H1 (cell line): ENCODE measurements at regions not wholly inside any gene's neighbourhood (a gene's known extent, or its start where the extent isn't known, plus 50 kb on each side); places are given as distances from the start of the nearest gene placed in this dataset.

Experiments
- CTCF ChIA-PET: fragments of 300-600 bp; sonication (Branson Sonifier 250); formaldehyde crosslinking; loops from one replicate; lab custom pipeline; 2021; ENCODE audit not compliant: partially characterized antibody; lab: Charles Lee
- POLR2A ChIA-PET: fragments of 300-600 bp; sonication (Branson Sonifier 250); formaldehyde crosslinking; loops from one replicate; lab custom pipeline; 2021; ENCODE audit warnings: inconsistent platforms; ENCODE audit not compliant: partially characterized antibody; lab: Charles Lee
- DNase-seq, 2 experiments: peaks; one replicate each; pipeline versions ENCODE4 v3.0.0 to v3.0.0-alpha.2; 2010 to 2022; ENCODE audit warnings: low spot score in 2 of 2, low read depth in 1 of 2, mixed read lengths in 1 of 2
- FAIRE-seq: peaks from 2 replicates; lab custom pipeline; 2011; peaks lifted over from hg19 to GRCh38; lab: Jason Lieb, UNC
- H2AFZ ChIP-seq: 2 replicates; pipeline ENCODE4 v1.8.1; 2012; ENCODE audit warnings: low read length, inconsistent platforms
- H2AK5ac ChIP-seq: 2 replicates; pipeline ENCODE4 v1.6.1; 2013; ENCODE audit warnings: low read depth, low read length
- H2BK120ac ChIP-seq: replicated peaks from 2 replicates; pipeline ENCODE3; 2013; ENCODE audit warnings: low read depth, low read length, inconsistent platforms
- H2BK12ac ChIP-seq: 2 replicates; pipeline ENCODE4 v1.6.1; 2013; ENCODE audit warnings: low read depth, low read length
- H2BK15ac ChIP-seq: 2 replicates; pipeline ENCODE4 v1.6.1; 2013; ENCODE audit warnings: low read length
- H2BK20ac ChIP-seq: 2 replicates; pipeline ENCODE4 v1.6.1; 2013; ENCODE audit warnings: low read length
- H2BK5ac ChIP-seq: 2 replicates; pipeline ENCODE4 v1.6.1; 2013; ENCODE audit warnings: low read depth, low read length
- H3K14ac ChIP-seq: 2 replicates; pipeline ENCODE4 v1.6.1; 2013; ENCODE audit warnings: inconsistent platforms; ENCODE audit not compliant: insufficient read length
- H3K18ac ChIP-seq: 2 replicates; pipeline ENCODE4 v1.6.1; 2013; ENCODE audit warnings: low read length; ENCODE audit errors: extremely low read depth
- H3K23ac ChIP-seq: 2 replicates; pipeline ENCODE4 v1.6.1; 2013; ENCODE audit warnings: inconsistent platforms; ENCODE audit not compliant: insufficient read length
- H3K23me2 ChIP-seq: 2 replicates; pipeline ENCODE4 v1.6.1; 2013; ENCODE audit warnings: low read depth, low read length
- H3K27ac ChIP-seq: 2 replicates; pipeline ENCODE4 v1.6.1; 2011; ENCODE audit warnings: low read depth, low read length, inconsistent platforms
- H3K27me3 ChIP-seq, 4 experiments: replicated peaks in 1 of 4; 1 replicate in 1 of 4; 2 replicates in 3 of 4; pipeline versions ENCODE4 v1.6.1 to v1.8.1; 2011 to 2013; ENCODE audit warnings: low read length in 3 of 4, mild to moderate bottlenecking in 3 of 4, inconsistent platforms in 2 of 4, mixed read lengths in 2 of 4, moderate library complexity in 1 of 4; ENCODE audit not compliant: control insufficient read depth in 3 of 4, insufficient read depth in 3 of 4; ENCODE audit errors: extremely low read depth in 1 of 4
- H3K36me3 ChIP-seq, 4 experiments: 2 replicates each; pipeline versions ENCODE4 v1.6.1 to v1.8.1; 2011 to 2013; ENCODE audit warnings: mild to moderate bottlenecking in 4 of 4, low read length in 3 of 4, moderate library complexity in 2 of 4, control low read depth in 1 of 4, inconsistent platforms in 1 of 4; ENCODE audit not compliant: insufficient read depth in 4 of 4, control insufficient read depth in 2 of 4
- H3K4ac ChIP-seq: replicated peaks from 2 replicates; pipeline ENCODE3; 2013; ENCODE audit warnings: low read length, low read depth, mixed read lengths, inconsistent platforms; ENCODE audit not compliant: insufficient read length
- H3K4me1 ChIP-seq, 4 experiments: replicated peaks in 1 of 4; 1 replicate in 1 of 4; 2 replicates in 3 of 4; pipeline versions ENCODE4 v1.6.1 to v1.8.1; 2011 to 2013; ENCODE audit warnings: low read length in 3 of 4, inconsistent platforms in 2 of 4, mixed read lengths in 1 of 4; ENCODE audit not compliant: insufficient read depth in 4 of 4, control insufficient read depth in 3 of 4
- H3K4me2 ChIP-seq, 2 experiments: 2 replicates each; pipeline versions ENCODE4 v1.6.1 to v1.8.1; 2011 to 2013; ENCODE audit warnings: low read depth in 2 of 2, low read length in 2 of 2, control low read depth in 1 of 2, inconsistent platforms in 1 of 2, mild to moderate bottlenecking in 1 of 2; ENCODE audit not compliant: insufficient read depth in 1 of 2
- H3K4me3 ChIP-seq, 4 experiments: fragments of 200-600, 300-600 bp in 1 of 4; sonication (generic), shearing (Covaris generic), sonication (Bioruptor Twin) in 1 of 4; 2 replicates each; pipeline versions ENCODE4 v1.5.1 to v1.8.1; 2011 to 2016; ENCODE audit warnings: low read length in 4 of 4, low read depth in 3 of 4, control low read depth in 2 of 4, inconsistent platforms in 2 of 4, mild to moderate bottlenecking in 2 of 4, mixed read lengths in 1 of 4, moderate library complexity in 1 of 4; ENCODE audit not compliant: insufficient read depth in 2 of 4; ENCODE audit errors: extremely low read depth in 1 of 4
- H3K56ac ChIP-seq: replicated peaks from 2 replicates; pipeline ENCODE3; 2013; ENCODE audit warnings: low read depth, mild to moderate bottlenecking, mixed read lengths, low read length, inconsistent platforms; ENCODE audit not compliant: insufficient read length
- H3K79me1 ChIP-seq: 2 replicates; pipeline ENCODE4 v1.6.1; 2013; ENCODE audit warnings: low read depth, low read length, control low read depth
- H3K79me2 ChIP-seq, 2 experiments: 2 replicates each; pipeline versions ENCODE4 v1.6.1 to v1.8.1; 2012 to 2013; ENCODE audit warnings: low read length in 2 of 2, mild to moderate bottlenecking in 2 of 2, inconsistent platforms in 1 of 2; ENCODE audit not compliant: insufficient read depth in 2 of 2, control insufficient read depth in 1 of 2
- H3K9ac ChIP-seq, 4 experiments: replicated peaks in 1 of 4; 1 replicate in 1 of 4; 2 replicates in 3 of 4; pipeline versions ENCODE4 v1.6.1 to v1.8.1; 2011 to 2013; ENCODE audit warnings: low read depth in 3 of 4, low read length in 3 of 4, control low read depth in 2 of 4, mild to moderate bottlenecking in 2 of 4, moderate library complexity in 2 of 4, inconsistent platforms in 1 of 4; ENCODE audit errors: extremely low read depth in 1 of 4
- H3K9me3 ChIP-seq, 2 experiments: 2 replicates each; pipeline versions ENCODE4 v1.6.1 to v1.8.1; 2012 to 2013; ENCODE audit warnings: mild to moderate bottlenecking in 2 of 2, moderate library complexity in 2 of 2, control low read depth in 1 of 2, inconsistent platforms in 1 of 2, low read depth in 1 of 2, low read length in 1 of 2, mixed read lengths in 1 of 2; ENCODE audit not compliant: insufficient read depth in 2 of 2
- H4K20me1 ChIP-seq, 2 experiments: replicated peaks in 1 of 2; 2 replicates each; pipeline versions ENCODE3 to v1.8.1; 2011 to 2013; ENCODE audit warnings: inconsistent platforms in 2 of 2, low read length in 2 of 2, mild to moderate bottlenecking in 1 of 2; ENCODE audit not compliant: insufficient read depth in 2 of 2, control insufficient read depth in 1 of 2
- H4K5ac ChIP-seq: 2 replicates; pipeline ENCODE4 v1.6.1; 2013; ENCODE audit warnings: low read length, low read depth, mixed read lengths, inconsistent platforms; ENCODE audit not compliant: insufficient read length
- H4K8ac ChIP-seq: 2 replicates; pipeline ENCODE4 v1.8.0; 2013; ENCODE audit warnings: mild to moderate bottlenecking, moderate library complexity, low read length, inconsistent platforms; ENCODE audit not compliant: insufficient read depth; ENCODE audit errors: extremely low read depth
- H4K91ac ChIP-seq: replicated peaks from 2 replicates; pipeline ENCODE3; 2013; ENCODE audit warnings: low read length, mixed read lengths, inconsistent platforms; ENCODE audit not compliant: insufficient read length
- NANOG ChIP-seq: IDR thresholded peaks from 2 replicates; pipeline ENCODE4 v1.6.1; 2011; ENCODE audit warnings: low read length, low read depth, mild to moderate bottlenecking, inconsistent platforms; ENCODE audit not compliant: insufficient read depth, poor library complexity, severe bottlenecking
- POLR2AphosphoS5 ChIP-seq: IDR thresholded peaks from 2 replicates; pipeline ENCODE4 v1.6.1; 2011; ENCODE audit warnings: low read depth, low read length
- WGBS, 2 experiments: shearing (Covaris generic) in 1 of 2; methylation state at CpG; one replicate each; pipeline versions ENCODE4 v1.1.6 to v1.1.7; 2013 to 2015; ENCODE audit warnings: low lambda C conversion rate in 2 of 2, mixed read lengths in 2 of 2, inconsistent platforms in 1 of 2, low coverage in 1 of 2, missing lambda C conversion rate in 1 of 2; ENCODE audit not compliant: insufficient replicate concordance in 2 of 2, insufficient coverage in 1 of 2, insufficient read length in 1 of 2; ENCODE audit errors: extremely low coverage in 1 of 2, missing lambda C conversion rate in 1 of 2; 5-methylcytosine and 5-hydroxymethylcytosine counted together
- TF ChIP-seq, protein P1 (sequence below): IDR thresholded peaks from 2 replicates; pipeline ENCODE4 v1.6.1; 2011; ENCODE audit warnings: low read length, improper control_type of control experiment

DNA sequence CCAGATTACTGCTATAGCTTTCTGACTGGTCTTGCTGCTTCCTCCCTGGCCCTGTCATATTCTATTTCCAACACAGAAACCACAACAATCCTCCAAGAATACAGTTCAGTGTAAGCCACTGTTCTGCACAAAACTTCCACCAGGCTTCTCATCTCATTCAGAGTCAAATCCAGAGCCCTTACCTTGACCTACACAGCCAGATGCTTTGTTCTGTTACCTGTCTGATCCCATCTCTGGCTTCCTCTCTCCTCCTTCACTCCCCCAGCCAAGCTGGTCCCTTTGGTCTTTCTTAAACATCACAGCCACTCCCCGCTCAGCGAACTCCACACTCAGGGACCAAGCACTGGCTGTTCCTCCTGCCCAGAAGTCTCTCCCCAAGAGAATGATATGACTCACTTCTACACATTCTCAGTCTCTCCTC is 84.8 kb upstream of the BMP2K start:
- Histone ChIP-seq H4K8ac (no peak overlapping the region), H3K23ac (no peak overlapping the region), H3K9ac (no peak overlapping the region), H3K4me1 (no peaks in the 10 kb centered on the region), H2BK12ac (no peak overlapping the region), H3K36me3 (no peaks in the 10 kb centered on the region), H2AK5ac (no peak overlapping the region), H3K18ac (no peak overlapping the region), H3K23me2 (no peaks in the 10 kb centered on the region), H2BK120ac (no peak overlapping the region), H4K5ac (no peak overlapping the region), H3K27me3 (no peaks in the 10 kb centered on the region), H3K14ac (no peak overlapping the region), H3K56ac (no peak overlapping the region), H2BK15ac (0 out of 2 replicates have a peak overlapping the region, but pooled peaks have one; percentile 48), H3K79me2 (no peaks in the 10 kb centered on the region), H2BK20ac (no peak overlapping the region), H4K20me1 (no peaks in the 10 kb centered on the region), H3K9me3 (no peaks in the 10 kb centered on the region), H3K79me1 (no peaks in the 10 kb centered on the region), H3K4me2 (no peak overlapping the region), H3K27ac (no peak overlapping the region), H3K4me3 (no peak overlapping the region), H3K4ac (no peak overlapping the region), H2BK5ac (no peak overlapping the region), H4K91ac (no peak overlapping the region), H2AFZ (no peak overlapping the region)
- CTCF ChIA-PET: no interaction called here
- WGBS, 2 experiments: 87% methylated on average over 2 of the region's 2 CpGs; no CpG with 5 or more reads in 1 of the 2 experiments
- FAIRE-seq (no peak), DNase-seq (no peak)
- TF ChIP-seq POLR2AphosphoS5 (no peak), NANOG (no peak)
- TF ChIP-seq, protein P1, sequence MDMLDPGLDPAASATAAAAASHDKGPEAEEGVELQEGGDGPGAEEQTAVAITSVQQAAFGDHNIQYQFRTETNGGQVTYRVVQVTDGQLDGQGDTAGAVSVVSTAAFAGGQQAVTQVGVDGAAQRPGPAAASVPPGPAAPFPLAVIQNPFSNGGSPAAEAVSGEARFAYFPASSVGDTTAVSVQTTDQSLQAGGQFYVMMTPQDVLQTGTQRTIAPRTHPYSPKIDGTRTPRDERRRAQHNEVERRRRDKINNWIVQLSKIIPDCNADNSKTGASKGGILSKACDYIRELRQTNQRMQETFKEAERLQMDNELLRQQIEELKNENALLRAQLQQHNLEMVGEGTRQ: no peak
- POLR2A ChIA-PET: no interaction called here
